ENCODE measurements at regions not wholly inside any gene's neighbourhood (a gene's known extent, or its start where the extent isn't known, plus 50 kb on each side); places are given as distances from the start of the nearest gene placed in this dataset.

DNA sequence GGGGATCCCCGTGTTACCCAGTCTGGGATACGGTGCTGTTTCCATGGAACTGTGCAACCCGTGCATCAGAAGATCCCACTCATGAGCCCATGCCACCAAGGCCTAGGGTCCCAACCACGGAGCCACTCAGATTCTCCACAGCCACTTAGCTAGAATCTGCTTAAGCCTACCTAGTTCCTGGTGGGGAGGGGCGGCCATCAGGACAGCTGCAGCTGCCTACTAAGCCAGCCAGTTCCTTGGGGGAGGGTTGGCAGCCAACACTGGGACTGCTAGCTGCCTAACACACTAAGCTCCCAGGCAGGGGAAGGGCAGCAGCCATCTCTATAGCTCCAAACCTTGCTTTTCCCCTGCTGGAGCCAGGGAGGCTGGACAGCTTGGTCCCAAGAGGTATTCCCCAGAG is 549.2 kb upstream of the BRINP3 start:
- TF ChIP-seq, protein P1, sequence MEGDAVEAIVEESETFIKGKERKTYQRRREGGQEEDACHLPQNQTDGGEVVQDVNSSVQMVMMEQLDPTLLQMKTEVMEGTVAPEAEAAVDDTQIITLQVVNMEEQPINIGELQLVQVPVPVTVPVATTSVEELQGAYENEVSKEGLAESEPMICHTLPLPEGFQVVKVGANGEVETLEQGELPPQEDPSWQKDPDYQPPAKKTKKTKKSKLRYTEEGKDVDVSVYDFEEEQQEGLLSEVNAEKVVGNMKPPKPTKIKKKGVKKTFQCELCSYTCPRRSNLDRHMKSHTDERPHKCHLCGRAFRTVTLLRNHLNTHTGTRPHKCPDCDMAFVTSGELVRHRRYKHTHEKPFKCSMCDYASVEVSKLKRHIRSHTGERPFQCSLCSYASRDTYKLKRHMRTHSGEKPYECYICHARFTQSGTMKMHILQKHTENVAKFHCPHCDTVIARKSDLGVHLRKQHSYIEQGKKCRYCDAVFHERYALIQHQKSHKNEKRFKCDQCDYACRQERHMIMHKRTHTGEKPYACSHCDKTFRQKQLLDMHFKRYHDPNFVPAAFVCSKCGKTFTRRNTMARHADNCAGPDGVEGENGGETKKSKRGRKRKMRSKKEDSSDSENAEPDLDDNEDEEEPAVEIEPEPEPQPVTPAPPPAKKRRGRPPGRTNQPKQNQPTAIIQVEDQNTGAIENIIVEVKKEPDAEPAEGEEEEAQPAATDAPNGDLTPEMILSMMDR (IDR thresholded peaks at IDR 0.05) = no peak
- no peak for TF ChIP-seq POLR2AphosphoS5 (IDR thresholded peaks at IDR 0.05)
